Neuronal stem cell (in vitro differentiated cells): ENCODE measurements at regions not wholly inside any gene's neighbourhood (a gene's known extent, or its start where the extent isn't known, plus 50 kb on each side); places are given as distances from the start of the nearest gene placed in this dataset.

Source experiments
- DNase-seq: peaks from one replicate; pipeline ENCODE4 v3.0.0-alpha.2; 2013; ENCODE audit warnings: low spot score
- H2AFZ ChIP-seq: one replicate; pipeline ENCODE4 v1.6.1; 2013; ENCODE audit warnings: mild to moderate bottlenecking, low read length, inconsistent platforms
- H2AK5ac ChIP-seq: 2 replicates; pipeline ENCODE4 v1.6.1; 2013; ENCODE audit warnings: low read depth, mild to moderate bottlenecking, inconsistent platforms, low read length, moderate library complexity, mixed read lengths
- H2BK120ac ChIP-seq: 2 replicates; pipeline ENCODE4 v1.6.1; 2013; ENCODE audit warnings: low read depth, mild to moderate bottlenecking, inconsistent platforms, low read length, moderate library complexity, mixed read lengths
- H2BK12ac ChIP-seq: one replicate; pipeline ENCODE4 v1.6.1; 2013; ENCODE audit warnings: low read length, inconsistent platforms
- H2BK15ac ChIP-seq: 2 replicates; pipeline ENCODE4 v1.6.1; 2013; ENCODE audit warnings: mild to moderate bottlenecking, low read length, inconsistent platforms, mixed read lengths
- H2BK5ac ChIP-seq: one replicate; pipeline ENCODE4 v1.6.1; 2013; ENCODE audit warnings: inconsistent platforms, mild to moderate bottlenecking, low read length, moderate library complexity
- H3K14ac ChIP-seq: one replicate; pipeline ENCODE4 v1.6.1; 2013; ENCODE audit warnings: low read length, inconsistent platforms
- H3K18ac ChIP-seq: 2 replicates; pipeline ENCODE4 v1.6.1; 2013; ENCODE audit warnings: low read length, inconsistent platforms
- H3K23ac ChIP-seq: 2 replicates; pipeline ENCODE4 v1.6.1; 2013; ENCODE audit warnings: low read depth, mild to moderate bottlenecking, mixed read lengths, low read length, inconsistent platforms; ENCODE audit not compliant: poor library complexity
- H3K27ac ChIP-seq: replicated peaks from 3 replicates; pipeline ENCODE4 v1.5.1; 2013; ENCODE audit warnings: low read length, inconsistent platforms
- H3K27me3 ChIP-seq, 3 experiments: 2 replicates each; pipeline ENCODE4 v1.6.1; 2013; ENCODE audit warnings: low read length in 3 of 3, mild to moderate bottlenecking in 2 of 3, inconsistent platforms in 1 of 3, low read depth in 1 of 3, mixed read lengths in 1 of 3, moderate library complexity in 1 of 3; ENCODE audit not compliant: control insufficient read depth in 3 of 3, insufficient read depth in 3 of 3
- H3K36me3 ChIP-seq, 2 donors: replicated peaks in 1 of 2; 2 replicates each; pipeline ENCODE4 v1.6.1; 2013; ENCODE audit warnings: low read length in 2 of 2; ENCODE audit not compliant: control insufficient read depth in 2 of 2, insufficient read depth in 2 of 2
- H3K4ac ChIP-seq: 2 replicates; pipeline ENCODE4 v1.6.1; 2013; ENCODE audit warnings: inconsistent platforms, mild to moderate bottlenecking, low read length, moderate library complexity
- H3K4me1 ChIP-seq, 2 donors: 1 replicate in 1 of 2; 2 replicates in 1 of 2; pipeline ENCODE4 v1.6.1; 2013; ENCODE audit warnings: low read length in 2 of 2, low read depth in 1 of 2; ENCODE audit not compliant: control insufficient read depth in 2 of 2, insufficient read depth in 1 of 2
- H3K4me2 ChIP-seq: one replicate; pipeline ENCODE4 v1.6.1; 2013; ENCODE audit warnings: mild to moderate bottlenecking, low read length, inconsistent platforms; ENCODE audit not compliant: insufficient read depth, poor library complexity, severe bottlenecking
- H3K4me3 ChIP-seq, 2 donors: 2 replicates each; pipeline ENCODE4 v1.5.1; 2013; ENCODE audit warnings: low read length in 2 of 2, mild to moderate bottlenecking in 2 of 2, inconsistent platforms in 1 of 2, moderate library complexity in 1 of 2
- H3K79me1 ChIP-seq: one replicate; pipeline ENCODE4 v1.6.1; 2013; ENCODE audit warnings: low read depth, mild to moderate bottlenecking, inconsistent platforms, low read length, moderate library complexity
- H3K9ac ChIP-seq: one replicate; pipeline ENCODE4 v1.6.1; 2013; ENCODE audit warnings: mild to moderate bottlenecking, low read depth, low read length, inconsistent platforms; ENCODE audit not compliant: poor library complexity
- H3K9me3 ChIP-seq, 2 donors: replicated peaks in 1 of 2; 2 replicates each; pipeline versions ENCODE3 to v1.6.1; 2013; ENCODE audit warnings: low read length in 2 of 2, mild to moderate bottlenecking in 2 of 2, inconsistent platforms in 1 of 2, low read depth in 1 of 2, mixed read lengths in 1 of 2, moderate library complexity in 1 of 2; ENCODE audit not compliant: control insufficient read depth in 2 of 2, insufficient read depth in 1 of 2
- H4K8ac ChIP-seq: one replicate; pipeline ENCODE4 v1.6.1; 2013; ENCODE audit warnings: low read depth, mild to moderate bottlenecking, inconsistent platforms, low read length, moderate library complexity
- H4K91ac ChIP-seq: one replicate; pipeline ENCODE4 v1.6.1; 2013; ENCODE audit warnings: low read length, low read depth, mild to moderate bottlenecking, inconsistent platforms; ENCODE audit not compliant: poor library complexity
- WGBS, 2 donors: extraction: QIAGEN DNeasy Blood & Tissue Kit; methylation state at CpG; one replicate each; pipeline ENCODE4 v1.1.7; 2013; ENCODE audit warnings: missing lambda C conversion rate in 2 of 2, mixed read lengths in 1 of 2; ENCODE audit not compliant: insufficient read length in 2 of 2, insufficient replicate concordance in 1 of 2; ENCODE audit errors: extremely low coverage in 2 of 2; 5-methylcytosine and 5-hydroxymethylcytosine counted together

GRCh38 chr16:85369741-85370528, 243.2 kb upstream of the GSE1 start:
- H2BK120ac ChIP-seq, result no peak overlapping the region
- peaks cover 0 to 3% (median 0%) of the 10 kb centered on the region in 3 experiments for H3K27me3 ChIP-seq
- no peak overlapping the region for H3K4ac ChIP-seq
- peak overlapping the region; percentile 11 for H3K23ac ChIP-seq
- H3K4me2 ChIP-seq, result no peak overlapping the region
- peak overlapping the region; percentile 2 for H2AK5ac ChIP-seq
- H4K91ac ChIP-seq, result peak overlapping the region; percentile 45
- WGBS, 2 donors, result no CpG with 5 or more reads among the region's 20 CpGs
- H3K4me3 ChIP-seq, result no peak overlapping the region
- H3K9me3 ChIP-seq, result peaks cover 0 to 2% of the 10 kb centered on the region in 2 donors
- peaks cover 8 to 16% of the 10 kb centered on the region in 2 donors for H3K4me1 ChIP-seq
- H2AFZ ChIP-seq, result no peak overlapping the region
- no peaks in the 10 kb centered on the region for H3K36me3 ChIP-seq
- H4K8ac ChIP-seq, result no peak overlapping the region
- H2BK5ac ChIP-seq, result no peak overlapping the region
- H3K9ac ChIP-seq, result no peak overlapping the region
- peaks cover 5% of the 10 kb centered on the region for H3K79me1 ChIP-seq
- peak; percentile 43 for DNase-seq
- no peak overlapping the region for H2BK12ac ChIP-seq
- peak overlapping the region; percentile 20 for H3K18ac ChIP-seq
- no peak overlapping the region for H2BK15ac ChIP-seq
- no peak overlapping the region for H3K14ac ChIP-seq
- no peak overlapping the region for H3K27ac ChIP-seq

GRCh38 chr16:85370543-85370880, 242.6 kb upstream of the GSE1 start:
- Histone ChIP-seq H3K4me2 (no peak overlapping the region), H2BK15ac (peak overlapping the region; percentile 86), H3K9me3 (peaks cover 0 to 2% of the 10 kb centered on the region in 2 donors), H4K8ac (no peak overlapping the region), H3K4me3 (no peak overlapping the region), H3K4ac (no peak overlapping the region), H3K9ac (peak overlapping the region; percentile 34), H2AFZ (no peak overlapping the region), H3K18ac (peak overlapping the region; percentile 87), H3K79me1 (peaks cover 5% of the 10 kb centered on the region), H2BK12ac (no peak overlapping the region), H4K91ac (peak overlapping the region; percentile 60), H3K27me3 (peaks cover 0 to 3% (median 0%) of the 10 kb centered on the region in 3 experiments), H3K14ac (no peak overlapping the region), H3K23ac (peak overlapping the region; percentile 68), H2BK120ac (no peak overlapping the region), H2BK5ac (no peak overlapping the region), H3K27ac (no peak overlapping the region), H3K4me1 (peaks cover 8 to 10% of the 10 kb centered on the region in 2 donors), H3K36me3 (no peaks in the 10 kb centered on the region), H2AK5ac (peak overlapping the region; percentile 2)
- WGBS, 2 donors, result no CpG with 5 or more reads among the region's 6 CpGs
- no peak for DNase-seq

- DNase-seq, result no peak
These were observed 242.1 kb upstream of the GSE1 start for GRCh38 chr16:85370881-85371651.

GRCh38 chr16:85371948-85372347, 241.2 kb upstream of the GSE1 start:
- H2BK12ac ChIP-seq, result no peak overlapping the region
- no peak overlapping the region for H2AFZ ChIP-seq
- H3K27ac ChIP-seq, result no peak overlapping the region
- H3K79me1 ChIP-seq, result peaks cover 5% of the 10 kb centered on the region
- no peak overlapping the region for H3K4ac ChIP-seq
- H4K91ac ChIP-seq, result peak overlapping the region; percentile 40
- H3K14ac ChIP-seq, result no peak overlapping the region
- no peak overlapping the region for H3K9ac ChIP-seq
- H3K4me2 ChIP-seq, result no peak overlapping the region
- H4K8ac ChIP-seq, result no peak overlapping the region
- H2BK120ac ChIP-seq, result no peak overlapping the region
- no peak overlapping the region for H3K18ac ChIP-seq
- H3K9me3 ChIP-seq, result peaks cover 0 to 2% of the 10 kb centered on the region in 2 donors
- no peak for DNase-seq
- peaks cover 3 to 6% of the 10 kb centered on the region in 2 donors for H3K4me1 ChIP-seq
- H3K23ac ChIP-seq, result no peak overlapping the region
- H2BK15ac ChIP-seq, result peak overlapping the region; percentile 75
- H3K36me3 ChIP-seq, result no peaks in the 10 kb centered on the region
- WGBS, 2 donors, result no CpG with 5 or more reads among the region's 10 CpGs
- H3K4me3 ChIP-seq, result no peak overlapping the region
- peaks cover 0 to 1% (median 0%) of the 10 kb centered on the region in 3 experiments for H3K27me3 ChIP-seq
- no peak overlapping the region for H2BK5ac ChIP-seq
- H2AK5ac ChIP-seq, result no peak overlapping the region

More at GRCh38 chr16:85370881-85371651, 242.1 kb upstream of the GSE1 start:
- H3K18ac ChIP-seq, result peak overlapping the region; percentile 87
- H3K27ac ChIP-seq, result no peak overlapping the region
- peak overlapping the region; percentile 48 for H4K8ac ChIP-seq
- H2BK12ac ChIP-seq, result peak overlapping the region; percentile 75
- H3K36me3 ChIP-seq, result no peaks in the 10 kb centered on the region
- no peak overlapping the region for H2BK120ac ChIP-seq
- H3K27me3 ChIP-seq, result peaks cover 0 to 1% (median 0%) of the 10 kb centered on the region in 3 experiments
- H2BK5ac ChIP-seq, result no peak overlapping the region
- peak overlapping the region; percentile 86 for H2BK15ac ChIP-seq
- H3K23ac ChIP-seq, result peak overlapping the region; percentile 68
- no peak overlapping the region for H2AFZ ChIP-seq
- H3K4ac ChIP-seq, result no peak overlapping the region
- peaks cover 0 to 2% of the 10 kb centered on the region in 2 donors for H3K9me3 ChIP-seq
- peak overlapping the region; percentile 2 for H2AK5ac ChIP-seq
- peaks cover 5 to 10% of the 10 kb centered on the region in 2 donors for H3K4me1 ChIP-seq
- H3K14ac ChIP-seq, result peak overlapping the region; percentile 41
- H3K4me2 ChIP-seq, result no peak overlapping the region
- peak overlapping the region; percentile 66 for H3K9ac ChIP-seq
- peaks cover 5% of the 10 kb centered on the region for H3K79me1 ChIP-seq
- H3K4me3 ChIP-seq, result no peak overlapping the region
- WGBS, 2 donors, result no CpG with 5 or more reads among the region's 28 CpGs
- peak overlapping the region; percentile 60 for H4K91ac ChIP-seq
